ENCODE measurements at regions not wholly inside any gene's neighbourhood (a gene's known extent, or its start where the extent isn't known, plus 50 kb on each side); places are given as distances from the start of the nearest gene placed in this dataset.
"Not testable (repeated sequence)": the region's sequence is repeated elsewhere in the genome, so short reads cannot be mapped to it uniquely, and the experiment has no call there.

DNA sequence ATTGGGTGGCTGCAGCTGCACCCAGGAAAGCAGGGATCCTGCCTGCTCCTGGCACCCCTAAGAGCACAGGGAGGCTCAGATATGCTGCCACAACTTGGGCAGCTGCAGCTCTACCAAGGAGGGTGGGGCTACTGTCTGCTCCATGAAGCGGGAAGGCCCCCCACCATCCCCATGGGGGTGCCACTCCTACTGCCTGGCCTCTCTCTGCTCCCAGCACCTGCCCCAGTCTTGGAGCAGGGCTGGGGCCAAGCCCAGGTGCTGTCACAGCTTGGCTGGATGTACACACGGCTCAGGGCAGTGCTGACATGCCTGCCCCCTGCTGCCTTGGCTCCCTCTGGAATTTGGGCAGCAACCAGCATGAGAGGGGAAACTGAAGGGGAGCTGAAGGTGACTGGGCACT lies 214.7 kb upstream of the PLPPR1 start:
- no peak for DNase-seq

DNA sequence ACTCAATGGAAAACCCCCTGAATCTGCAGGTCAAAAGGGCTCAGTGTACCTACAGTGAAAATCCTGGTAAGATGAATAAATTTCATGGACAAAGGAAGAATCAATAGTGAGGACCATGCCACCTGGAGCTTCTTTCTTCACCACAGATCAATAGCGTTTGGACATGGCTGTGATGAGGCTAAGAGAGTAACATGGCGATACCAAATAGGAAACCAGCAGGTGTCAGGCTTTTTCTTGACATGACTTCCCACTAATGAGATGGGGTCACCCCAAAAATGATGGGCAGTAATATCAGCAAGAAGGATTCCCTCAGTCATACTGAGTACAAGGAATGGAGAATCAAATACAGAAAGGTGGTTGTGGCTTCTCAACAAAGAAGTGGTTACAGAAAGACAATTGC lies 208.5 kb upstream of the PLPPR1 start:
- no peak for DNase-seq

DNA sequence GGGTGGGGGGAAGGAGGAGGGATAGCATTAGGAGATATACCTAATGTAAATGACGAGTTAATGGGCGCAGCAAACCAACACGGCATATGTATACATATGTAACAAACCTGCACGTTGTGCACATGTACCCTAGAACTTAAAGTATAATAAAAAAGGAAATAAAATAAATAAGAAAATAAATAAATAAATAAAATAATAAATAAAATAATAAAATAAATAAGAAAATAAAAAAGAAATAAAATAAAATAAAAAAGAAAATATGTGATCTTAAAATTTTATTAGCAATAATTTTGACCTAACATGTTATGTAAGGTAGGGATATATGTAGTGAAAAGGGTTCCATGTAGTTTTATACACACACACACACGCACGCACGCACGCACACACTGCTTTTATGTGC lies 195.5 kb upstream of the PLPPR1 start:
- DNase-seq, result not testable (repeated sequence)

DNA sequence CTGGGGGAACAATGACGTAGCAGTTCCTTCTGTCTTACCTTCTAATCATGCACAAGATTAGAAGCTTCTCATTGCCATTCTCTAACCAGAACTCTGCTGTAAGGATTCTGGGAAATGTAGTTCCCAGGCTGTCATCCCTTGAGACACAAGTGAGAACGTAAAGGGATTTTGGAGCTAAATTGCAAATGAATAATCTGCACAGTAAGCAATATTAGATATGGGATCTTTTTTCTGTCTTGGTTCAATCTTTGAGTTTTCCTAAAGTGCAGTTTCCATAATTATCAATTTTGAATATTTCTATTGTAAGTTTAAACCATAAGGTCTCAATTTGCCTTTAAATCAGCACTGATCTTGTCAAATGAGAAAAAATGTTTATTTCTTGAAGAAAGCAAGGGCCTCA lies 189.7 kb upstream of the PLPPR1 start:
- DNase-seq, result no peak

DNA sequence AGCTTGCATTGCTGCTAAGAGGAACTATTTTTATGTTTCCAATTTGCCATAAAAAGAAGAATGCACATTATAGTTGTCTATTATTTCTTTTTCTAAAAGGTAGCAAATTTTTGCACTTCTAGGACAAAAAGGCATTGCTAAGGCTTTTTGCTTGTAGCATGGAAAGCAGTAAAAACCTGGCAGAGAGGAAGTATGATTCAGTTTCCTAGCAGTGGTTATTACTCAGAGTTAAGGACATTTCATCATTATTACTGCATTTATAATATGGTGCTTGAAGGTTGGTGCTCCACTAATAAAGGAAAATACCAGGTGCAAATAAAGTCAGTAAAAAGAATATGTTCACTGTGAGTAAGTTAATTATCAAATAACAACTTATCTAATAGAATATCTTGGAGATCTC lies 179.8 kb upstream of the PLPPR1 start:
- no peak for DNase-seq

DNA sequence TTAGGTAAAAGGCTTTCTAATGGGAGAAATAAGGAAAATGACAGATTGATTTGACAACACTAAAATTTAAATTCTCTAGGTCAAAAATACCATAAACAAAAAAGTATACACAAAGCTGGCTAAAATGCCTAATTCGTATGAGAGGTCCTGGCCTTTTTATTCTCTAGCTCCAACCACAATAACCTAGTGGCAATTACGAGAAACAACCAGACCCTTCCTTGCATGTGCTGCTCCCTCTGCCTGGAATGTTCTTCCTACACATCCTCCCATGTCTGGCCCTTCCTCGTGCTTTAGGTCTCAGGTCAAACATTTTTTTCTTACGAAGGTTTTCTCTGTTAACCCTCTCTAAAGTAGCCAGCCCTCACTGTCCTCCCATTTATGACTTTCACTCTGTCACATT lies 176.4 kb upstream of the PLPPR1 start:
- DNase-seq, result no peak

DNA sequence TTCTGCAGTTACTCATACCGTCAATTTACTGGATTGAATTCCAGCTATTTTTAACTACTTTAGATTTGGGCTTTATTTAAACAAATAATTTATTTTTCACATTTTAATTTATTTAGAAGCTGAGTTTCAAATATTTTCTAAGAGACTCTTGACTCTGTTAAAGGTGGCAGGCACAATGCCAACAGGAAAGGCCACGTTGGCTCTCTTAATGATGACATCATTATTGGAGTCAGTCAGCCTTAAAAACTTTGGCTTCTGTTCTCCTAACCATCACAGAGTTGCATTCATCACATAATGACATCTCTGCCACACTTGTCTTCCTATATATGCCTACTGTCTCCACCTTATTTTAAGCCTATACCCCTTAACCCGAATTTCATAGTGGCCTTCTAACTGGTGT lies 172.3 kb upstream of the PLPPR1 start:
- peak; percentile 6 to 65 for DNase-seq

DNA sequence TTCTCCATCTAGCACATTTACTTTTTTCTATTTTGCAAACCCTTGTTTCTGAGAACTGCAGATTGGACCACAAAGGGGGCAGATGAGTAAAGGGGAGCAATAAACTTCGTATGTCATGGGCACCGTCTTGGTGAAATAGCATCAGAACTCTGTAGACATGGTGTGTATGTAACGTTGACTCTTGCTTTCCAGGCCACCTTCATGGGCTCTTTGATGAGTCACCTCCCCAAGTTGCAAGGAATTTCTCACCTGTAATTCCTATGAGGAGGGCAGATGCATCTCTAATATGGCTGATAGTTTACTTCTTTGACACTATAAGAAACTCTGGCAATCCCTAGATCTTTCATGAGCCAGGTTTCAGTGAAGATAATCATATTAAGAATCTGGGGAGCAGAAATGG lies 163.4 kb upstream of the PLPPR1 start:
- no peak for DNase-seq

DNA sequence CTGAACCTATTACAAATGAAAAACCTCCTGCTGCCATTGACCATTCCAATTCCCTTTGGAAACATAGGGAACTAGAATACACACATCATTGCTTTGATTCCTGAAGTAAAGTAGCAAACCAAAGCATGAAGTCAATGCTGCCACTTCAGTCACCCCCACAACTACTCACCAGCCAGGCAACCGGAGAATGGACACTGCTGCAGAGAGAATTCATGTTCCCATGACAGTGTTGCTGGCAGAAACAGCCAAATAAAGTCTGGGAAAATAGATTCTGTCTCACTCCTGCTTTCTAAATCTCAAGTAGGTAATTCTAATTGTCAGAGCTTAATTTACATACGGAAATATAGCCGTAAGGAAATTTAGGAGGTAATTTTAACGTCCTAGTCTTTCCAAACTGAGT lies 162.9 kb upstream of the PLPPR1 start:
- no peak for DNase-seq

DNA sequence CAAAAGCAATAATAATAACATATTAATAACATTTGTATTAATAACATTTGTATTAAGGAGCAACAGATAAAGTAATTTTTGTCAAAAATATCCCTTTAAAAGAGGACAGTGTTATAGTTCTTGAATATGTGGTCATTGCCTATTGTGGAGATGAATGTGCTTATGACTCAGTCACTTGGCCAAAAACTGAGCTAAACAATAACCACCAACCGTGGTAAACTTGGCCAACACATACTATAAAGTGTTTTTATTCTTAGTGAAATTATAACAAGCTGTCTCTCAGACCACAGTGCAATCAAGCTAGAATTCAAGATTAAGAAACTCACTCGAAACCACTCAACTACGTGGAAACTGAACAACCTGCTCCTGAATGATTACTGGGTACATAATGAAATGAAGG lies 159.2 kb upstream of the PLPPR1 start:
- DNase-seq, result no peak

DNA sequence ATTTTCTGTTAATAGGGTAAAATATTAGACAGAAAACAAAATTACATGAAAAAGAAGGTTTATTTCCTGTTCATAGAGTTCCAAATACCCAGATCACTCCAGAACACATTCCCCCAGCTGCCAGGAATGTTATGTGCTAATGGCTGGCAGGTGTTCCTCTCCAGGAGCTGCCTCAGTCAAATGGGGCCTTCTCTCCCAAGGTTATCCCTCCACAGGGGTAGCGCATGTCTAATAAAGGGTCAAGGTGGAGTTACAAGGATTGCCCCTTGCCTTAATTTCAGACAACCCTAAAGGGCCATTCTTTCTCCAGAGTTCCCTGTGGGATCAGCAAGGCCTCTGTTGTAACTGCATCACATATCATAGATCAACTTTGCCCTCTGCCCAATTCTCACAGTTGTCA lies 148.6 kb upstream of the PLPPR1 start:
- DNase-seq, result no peak

DNA sequence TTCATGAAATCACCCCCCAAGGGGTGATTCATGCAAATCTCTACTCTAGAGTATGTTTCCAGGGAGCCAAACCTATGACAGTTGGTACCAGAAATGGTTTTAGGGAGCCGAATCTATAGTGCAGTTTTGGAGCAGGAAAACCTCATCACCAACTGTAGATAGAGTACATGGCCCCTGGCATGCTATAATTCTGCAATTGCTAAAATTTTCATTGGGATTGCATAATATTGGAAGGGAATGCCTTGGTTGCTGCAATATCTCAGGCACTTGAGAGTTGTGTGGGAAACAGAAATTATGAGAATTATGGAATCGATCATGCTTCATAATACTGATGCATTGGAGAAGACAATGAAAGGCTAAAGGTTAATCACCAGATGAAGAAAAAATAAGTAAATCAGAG lies 148.2 kb upstream of the PLPPR1 start:
- DNase-seq, result no peak

DNA sequence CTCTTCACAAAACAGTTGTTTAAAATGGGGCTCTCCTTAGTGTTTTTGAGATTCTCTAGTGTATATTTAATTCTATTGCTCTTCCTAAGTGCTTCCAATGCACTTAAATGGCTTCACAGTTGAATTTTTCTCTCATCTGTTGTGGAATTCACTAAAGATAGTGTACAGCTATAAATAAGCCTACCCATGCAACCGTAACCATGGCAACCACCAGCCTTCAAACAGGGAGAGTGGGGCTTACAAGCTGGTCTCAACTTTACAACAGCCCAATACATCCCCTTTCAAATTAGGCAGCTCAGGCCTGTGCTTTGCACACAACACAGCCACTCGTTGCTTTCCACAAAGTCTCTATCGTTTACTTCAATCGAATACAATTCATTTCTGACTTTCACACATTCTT lies 144.0 kb upstream of the PLPPR1 start:
- DNase-seq, result no peak

DNA sequence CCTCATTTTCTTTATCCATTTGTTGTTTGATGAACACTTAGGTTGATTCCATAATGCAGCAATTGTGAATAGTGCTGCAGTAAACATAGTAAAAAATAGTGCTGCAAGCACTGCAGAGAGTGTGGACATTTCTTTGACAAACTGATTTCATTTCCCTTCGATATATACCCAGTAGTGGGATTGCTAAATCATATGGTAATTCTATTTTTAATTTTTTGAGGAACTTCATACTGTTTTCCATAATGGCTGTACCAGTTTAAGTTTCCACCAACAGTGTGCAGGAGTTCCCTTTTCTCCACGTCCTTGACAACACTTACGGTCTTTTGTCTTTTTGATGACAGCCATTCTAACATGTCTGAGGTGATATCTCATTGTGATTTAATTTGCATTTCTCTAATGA lies 138.2 kb upstream of the PLPPR1 start:
- DNase-seq, result no peak

DNA sequence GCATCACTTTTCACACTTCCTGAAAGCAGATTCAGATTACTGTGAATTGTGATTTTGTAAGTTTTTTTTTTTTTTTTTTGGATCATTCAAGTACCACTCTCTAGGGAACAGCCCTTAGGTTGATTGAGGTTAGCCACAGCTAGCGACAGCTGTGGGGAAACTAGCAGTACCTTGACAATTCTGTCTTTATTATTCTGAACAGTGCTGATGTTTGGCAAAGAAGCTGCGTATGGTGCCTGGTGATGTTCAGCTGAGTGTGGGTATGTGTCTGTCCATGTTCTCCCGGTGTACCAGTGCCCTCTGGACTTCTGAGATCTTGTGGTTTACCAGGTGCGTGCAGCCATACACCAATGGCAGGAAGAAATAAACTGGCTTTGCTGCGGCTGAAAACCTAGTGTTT lies 117.3 kb upstream of the PLPPR1 start:
- peak; percentile 39 to 44 for DNase-seq

DNA sequence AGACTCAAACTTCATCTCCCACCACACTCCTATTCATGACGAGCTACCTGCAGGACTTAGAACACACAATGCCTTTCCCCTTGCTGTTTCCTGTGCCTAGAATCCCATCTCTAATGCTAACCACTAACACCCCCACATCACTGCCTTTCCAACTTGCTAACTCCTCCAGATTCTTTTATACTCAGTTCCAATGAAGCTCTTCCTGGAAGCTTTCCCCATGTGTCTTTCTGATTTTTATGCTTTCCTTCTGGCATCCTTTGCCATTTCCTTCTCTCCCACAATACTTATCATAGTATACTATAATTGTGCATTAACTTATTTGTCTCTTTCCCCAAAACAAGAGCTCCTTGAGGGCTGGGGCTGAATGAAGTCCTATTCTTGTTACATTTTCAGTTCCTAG lies 115.3 kb upstream of the PLPPR1 start:
- no peak for DNase-seq

DNA sequence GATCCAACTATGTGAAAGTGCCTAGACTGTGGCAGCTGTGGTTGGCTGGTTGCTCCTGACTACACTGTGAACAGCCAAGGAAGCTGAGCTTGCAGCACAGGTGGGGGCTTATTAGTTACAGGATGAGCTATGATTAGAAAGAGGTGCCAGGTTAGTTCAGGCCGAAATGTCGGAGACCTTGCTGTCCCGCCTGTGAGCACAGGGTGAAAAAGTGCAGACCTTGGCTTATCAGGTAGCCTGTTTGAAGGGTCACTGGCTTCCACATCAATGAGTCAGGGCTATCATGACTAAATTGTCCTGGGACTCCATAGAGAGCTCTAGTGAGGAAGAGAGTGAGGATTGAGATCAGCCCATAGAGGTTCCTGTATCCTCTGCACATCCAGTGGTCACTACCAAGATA lies 114.3 kb upstream of the PLPPR1 start:
- no peak for DNase-seq

DNA sequence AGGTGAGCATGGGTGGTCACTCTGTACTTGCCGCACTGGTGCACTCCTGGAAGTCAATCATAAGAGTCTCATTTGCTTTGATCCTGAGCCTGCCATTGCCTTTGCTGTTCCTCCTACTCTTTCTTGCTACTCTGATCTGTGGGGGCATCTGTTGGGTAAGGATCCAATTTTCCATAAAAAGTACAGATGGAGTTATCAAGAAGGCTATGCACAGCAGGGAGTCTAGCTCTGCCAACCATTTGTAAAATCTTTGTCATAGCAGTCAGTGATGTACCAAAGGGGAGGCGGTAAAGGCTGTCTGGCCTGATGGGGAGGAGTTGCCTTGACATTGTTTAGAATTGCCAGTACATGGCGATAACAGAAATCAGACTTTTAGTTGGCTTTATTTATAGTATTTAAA lies 109.0 kb upstream of the PLPPR1 start:
- DNase-seq, result no peak

DNA sequence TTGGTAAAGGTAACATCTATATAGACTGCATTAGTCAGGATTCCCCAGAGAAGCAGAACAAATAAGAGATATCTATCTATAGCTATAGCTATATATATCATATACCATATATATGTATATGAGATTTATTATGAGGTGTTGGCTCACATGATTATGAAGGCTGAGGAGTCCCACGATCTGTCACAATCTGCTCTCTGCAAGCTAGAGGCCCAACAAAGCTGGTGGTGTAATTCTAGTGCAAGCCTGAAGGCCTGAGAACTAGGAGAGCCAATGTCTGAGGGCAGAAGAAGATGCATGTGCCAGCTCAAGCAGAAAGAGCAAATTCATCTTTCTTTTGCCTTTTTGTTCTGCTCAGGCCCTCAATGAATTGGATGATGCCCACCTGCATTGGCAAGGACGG lies 102.2 kb upstream of the PLPPR1 start:
- DNase-seq, result no peak

DNA sequence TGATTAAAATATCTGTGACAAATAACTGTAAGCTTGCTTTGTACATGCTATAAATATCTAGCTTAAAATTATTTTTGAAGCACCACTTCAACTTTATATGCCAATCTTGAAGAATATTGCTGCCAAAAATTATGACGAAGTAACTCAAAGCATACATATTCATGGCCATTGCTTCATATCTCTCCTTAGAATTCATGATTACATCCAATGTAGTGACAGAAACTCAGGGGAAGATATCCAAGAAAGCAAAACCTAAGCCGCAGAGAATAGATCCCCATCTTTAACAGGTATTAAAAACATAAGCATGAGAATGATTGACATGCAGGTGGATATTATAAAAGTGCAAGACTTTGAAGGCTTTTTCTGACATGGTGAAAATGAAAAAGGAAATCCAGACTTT lies 100.8 kb upstream of the PLPPR1 start:
- no peak for DNase-seq

DNA sequence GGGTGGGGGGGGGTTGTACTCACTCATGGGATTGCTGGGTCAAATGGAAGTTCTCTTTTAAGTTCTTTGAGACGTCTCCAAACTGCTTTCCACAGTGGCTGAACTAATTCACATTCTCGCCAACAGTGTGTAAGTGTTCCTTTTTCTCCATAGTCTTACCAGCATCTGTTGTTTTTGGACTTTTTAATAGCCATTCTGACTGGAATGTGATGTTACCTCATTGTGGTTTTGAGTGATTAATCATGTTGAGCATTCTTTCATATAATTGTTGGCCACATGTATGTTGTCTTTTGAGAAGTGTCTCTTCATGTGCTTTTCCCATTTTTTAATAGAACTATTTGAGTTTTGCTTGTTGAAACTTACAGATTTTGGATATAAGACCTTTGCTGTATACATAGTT lies 94.9 kb upstream of the PLPPR1 start:
- no peak for DNase-seq

DNA sequence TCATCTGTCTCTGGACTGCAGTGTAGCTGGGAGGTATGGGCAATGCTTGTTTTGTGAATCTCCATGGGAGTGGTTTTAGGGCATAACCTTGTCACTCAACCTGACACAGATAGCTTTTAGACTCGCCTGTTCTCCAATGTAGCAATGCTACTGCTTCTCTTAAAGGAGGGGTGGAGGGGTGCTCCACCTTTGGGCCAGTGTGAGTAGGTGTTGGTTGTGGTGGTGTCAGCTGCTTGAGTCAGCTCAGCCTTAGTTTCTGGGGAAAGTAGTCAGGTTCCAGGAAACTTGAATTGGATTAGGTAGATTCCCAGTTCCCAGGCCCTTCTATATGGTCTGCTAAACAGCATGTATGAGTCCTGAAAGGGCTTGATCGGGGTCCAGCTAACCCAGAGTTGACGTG lies 91.1 kb upstream of the PLPPR1 start:
- DNase-seq, result no peak

DNA sequence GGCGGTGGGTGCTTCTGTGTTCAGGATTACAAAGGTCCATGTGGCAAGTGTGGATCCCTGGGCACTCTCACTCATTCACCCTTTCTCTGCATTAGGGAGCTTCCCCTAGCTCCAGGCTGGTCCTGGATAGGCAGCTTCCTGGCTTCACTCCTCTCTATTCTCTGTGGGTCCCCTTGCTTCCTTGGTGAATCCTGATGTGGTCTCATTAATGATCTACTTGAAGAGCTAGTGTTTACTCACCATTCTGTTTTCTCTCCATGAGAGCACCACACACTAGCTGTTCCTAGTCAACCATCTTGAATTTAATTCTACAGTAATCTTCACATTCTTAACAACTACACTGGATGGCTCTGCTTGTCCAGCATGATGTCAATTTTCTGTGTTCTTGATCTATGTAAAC lies 90.0 kb upstream of the PLPPR1 start:
- DNase-seq, result no peak

DNA sequence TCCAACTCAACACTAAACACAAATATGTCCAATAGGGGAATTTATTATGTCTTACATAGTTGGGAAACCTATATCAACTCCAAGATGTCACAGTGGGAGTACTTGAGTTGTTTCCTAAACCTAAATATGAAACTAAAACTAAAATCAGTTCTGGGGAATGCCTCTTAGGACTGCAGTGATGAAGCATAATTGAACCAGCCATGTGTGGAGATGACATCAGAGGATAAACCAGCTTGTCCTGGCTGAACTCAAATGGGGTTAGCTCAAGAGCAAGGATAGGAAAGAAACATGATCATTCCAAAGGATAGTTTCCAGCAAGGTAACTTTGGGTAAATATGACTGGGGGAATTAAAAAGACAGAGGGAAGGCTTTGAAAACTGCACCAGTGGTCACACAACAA lies 88.9 kb upstream of the PLPPR1 start:
- DNase-seq, result no peak

DNA sequence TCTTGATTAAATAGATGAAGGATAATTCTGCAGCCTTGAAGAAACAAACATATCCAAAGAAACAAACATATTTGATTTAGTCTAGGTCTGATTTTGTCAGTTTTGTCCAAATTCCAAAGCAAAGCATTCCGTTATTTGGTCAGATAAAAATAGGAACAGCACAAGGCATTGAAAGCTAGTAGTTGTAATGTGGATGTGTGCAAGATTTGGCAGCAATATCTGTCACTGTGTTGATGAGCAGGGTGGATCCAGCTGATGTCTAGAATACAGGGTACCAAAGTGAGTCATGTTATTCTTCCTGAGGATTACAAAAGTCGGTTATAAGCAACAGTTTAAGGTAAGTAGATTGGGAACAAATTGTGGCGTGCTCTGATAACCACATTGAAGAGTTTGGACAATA lies 69.3 kb upstream of the PLPPR1 start:
- no peak for DNase-seq
